DOHH2 (cell line): ENCODE measurements at regions not wholly inside any gene's neighbourhood (a gene's known extent, or its start where the extent isn't known, plus 50 kb on each side); places are given as distances from the start of the nearest gene placed in this dataset.

Source experiments
- H3F3A ChIP-seq: fragments of 200-600 bp; sonication (generic), shearing (Covaris generic); 2 replicates; pipeline ENCODE4 v1.6.0; 2016; ENCODE audit warnings: antibody characterized with exemption, mild to moderate bottlenecking; ENCODE audit not compliant: control insufficient read depth, insufficient read depth
- H3K27ac ChIP-seq: fragments of 200-600 bp; sonication (generic); 2 replicates; pipeline ENCODE4 v1.5.1; 2014; ENCODE audit warnings: low read depth, mild to moderate bottlenecking, low read length, moderate library complexity
- H3K27me3 ChIP-seq: fragments of 200-600 bp; sonication (generic); 2 replicates; pipeline ENCODE4 v1.6.1; 2014; ENCODE audit warnings: mild to moderate bottlenecking, low read length, mixed read lengths; ENCODE audit not compliant: control insufficient read depth
- H3K36me3 ChIP-seq: fragments of 200-600 bp; sonication (generic); 2 replicates; pipeline ENCODE4 v1.6.1; 2014; ENCODE audit warnings: mild to moderate bottlenecking, low read length, moderate library complexity, mixed read lengths; ENCODE audit not compliant: control insufficient read depth
- H3K4me1 ChIP-seq: fragments of 200-600 bp; sonication (generic); 2 replicates; pipeline ENCODE4 v1.6.1; 2014; ENCODE audit warnings: mild to moderate bottlenecking, low read length, mixed read lengths; ENCODE audit not compliant: control insufficient read depth
- H3K4me2 ChIP-seq: fragments of 200-600 bp; sonication (generic); 2 replicates; pipeline ENCODE4 v1.6.0; 2014; ENCODE audit warnings: mild to moderate bottlenecking, low read length, moderate library complexity
- H3K4me3 ChIP-seq: fragments of 200-600 bp; sonication (generic); 2 replicates; pipeline ENCODE4 v1.5.1; 2014; ENCODE audit warnings: mild to moderate bottlenecking, low read length, mixed read lengths
- H3K79me2 ChIP-seq: fragments of 200-600 bp; sonication (generic); 2 replicates; pipeline ENCODE4 v1.6.1; 2014; ENCODE audit warnings: mild to moderate bottlenecking, low read length, mixed read lengths; ENCODE audit not compliant: control insufficient read depth
- H3K9me2 ChIP-seq: fragments of 200-600 bp; sonication (generic); replicated peaks from 2 replicates; pipeline ENCODE4 v1.6.1; 2014; ENCODE audit warnings: mild to moderate bottlenecking, low read length, mixed read lengths; ENCODE audit not compliant: control insufficient read depth
- H3K9me3 ChIP-seq: fragments of 200-600 bp; sonication (generic); 2 replicates; pipeline ENCODE4 v1.6.1; 2014; ENCODE audit warnings: antibody characterized with exemption, low read length, mixed read lengths; ENCODE audit not compliant: control insufficient read depth, insufficient read depth
- H4K20me1 ChIP-seq: fragments of 200-600 bp; sonication (generic); 2 replicates; pipeline ENCODE4 v1.6.0; 2014; ENCODE audit warnings: low read depth, mild to moderate bottlenecking, antibody characterized with exemption, low read length, moderate library complexity; ENCODE audit not compliant: control insufficient read depth, insufficient read depth
- CTCF ChIP-seq: fragments of 200-600 bp; sonication (generic); IDR thresholded peaks from one replicate; pipeline ENCODE4 v1.5.1; 2014; ENCODE audit warnings: antibody characterized with exemption, mild to moderate bottlenecking, low read depth, low read length; ENCODE audit not compliant: poor library complexity, severe bottlenecking
- EZH2phosphoT487 ChIP-seq: fragments of 200-600 bp; sonication (generic); IDR thresholded peaks from 2 replicates; pipeline ENCODE4 v1.6.1; 2017; ENCODE audit warnings: borderline replicate concordance, mild to moderate bottlenecking, antibody characterized with exemption, low read length, moderate library complexity, mixed read lengths

DNA sequence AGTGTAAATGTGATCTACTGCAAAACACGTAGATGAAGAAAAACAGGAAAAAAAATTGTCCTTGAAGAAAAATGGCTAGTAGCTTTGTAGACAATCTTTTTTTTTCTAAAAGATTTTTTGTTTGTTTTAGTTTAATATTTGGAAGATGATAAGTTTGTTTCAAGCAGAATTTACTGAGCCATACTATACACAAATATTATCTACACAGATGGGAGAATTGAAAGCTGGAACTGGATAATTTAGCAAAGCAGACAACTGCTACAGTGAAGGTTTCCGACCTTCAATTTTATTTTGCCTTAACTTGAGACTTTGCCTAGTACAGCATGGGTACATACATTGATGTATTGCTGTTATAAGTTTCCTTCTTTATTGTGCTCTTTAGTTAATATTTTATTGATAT, 313.0 kb upstream of the PDGFD start:
- no peak for TF ChIP-seq CTCF
- no peak for TF ChIP-seq EZH2phosphoT487
- H3K27ac ChIP-seq = no peak overlapping the region
- no peak overlapping the region for H3K4me3 ChIP-seq
- H3K9me3 ChIP-seq = no peaks in the 10 kb centered on the region
- no peaks in the 10 kb centered on the region for H3K27me3 ChIP-seq
- H4K20me1 ChIP-seq = no peaks in the 10 kb centered on the region
- H3K4me2 ChIP-seq = no peak overlapping the region
- H3F3A ChIP-seq = no peaks in the 10 kb centered on the region
- H3K9me2 ChIP-seq = no peaks in the 10 kb centered on the region; the same call in 1 of the 2 replicates
- H3K36me3 ChIP-seq = no peaks in the 10 kb centered on the region
- H3K79me2 ChIP-seq = no peaks in the 10 kb centered on the region
- no peaks in the 10 kb centered on the region for H3K4me1 ChIP-seq

DNA sequence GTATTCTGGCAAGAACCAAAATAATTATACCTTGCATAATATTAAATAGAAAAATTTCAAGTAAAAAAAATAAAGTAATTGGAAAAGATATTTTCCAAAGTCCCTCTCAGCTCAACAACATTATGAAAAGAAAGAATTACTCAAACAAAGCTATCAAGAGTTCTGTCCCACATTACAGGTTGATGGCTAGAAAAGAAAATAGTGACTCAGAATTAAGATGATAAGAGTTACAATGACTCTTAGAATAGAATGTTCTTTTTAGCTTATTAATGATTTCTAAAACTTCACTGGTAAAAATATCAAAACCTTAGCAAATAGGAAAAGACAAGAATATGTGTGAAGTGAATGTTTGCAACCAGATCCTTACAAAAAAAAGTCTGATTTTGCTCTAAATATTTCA, 312.5 kb upstream of the PDGFD start:
- Histone ChIP-seq H3K9me2 (no peaks in the 10 kb centered on the region; the same call in 1 of the 2 replicates), H3K4me3 (no peak overlapping the region), H3K27me3 (no peaks in the 10 kb centered on the region), H3K79me2 (no peaks in the 10 kb centered on the region), H3K27ac (no peak overlapping the region), H3K36me3 (no peaks in the 10 kb centered on the region), H3F3A (no peaks in the 10 kb centered on the region), H4K20me1 (no peaks in the 10 kb centered on the region), H3K4me2 (no peak overlapping the region), H3K9me3 (no peaks in the 10 kb centered on the region), H3K4me1 (no peaks in the 10 kb centered on the region)
- TF ChIP-seq EZH2phosphoT487 (no peak), CTCF (no peak)

DNA sequence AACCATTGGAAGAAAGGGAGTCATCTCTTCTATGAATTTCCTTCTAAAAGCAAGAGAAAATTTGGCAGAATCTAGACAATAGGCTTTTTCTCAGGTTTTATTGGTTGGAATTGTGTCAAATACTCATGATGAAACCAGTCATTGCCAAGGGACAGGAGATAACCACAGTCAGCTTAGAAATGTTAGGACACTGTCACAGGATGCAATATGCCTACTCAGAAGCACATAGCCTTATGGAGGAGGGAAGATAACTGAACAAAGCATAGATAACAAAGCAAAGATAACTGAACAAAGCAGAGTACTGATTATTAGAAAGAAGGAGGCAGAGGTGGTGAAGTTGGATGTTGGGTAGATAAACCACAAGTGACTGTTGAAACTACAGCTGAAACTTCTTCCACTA, 303.5 kb upstream of the PDGFD start:
- no peaks in the 10 kb centered on the region for H3K27me3 ChIP-seq
- H3F3A ChIP-seq = no peaks in the 10 kb centered on the region
- no peaks in the 10 kb centered on the region for H4K20me1 ChIP-seq
- no peaks in the 10 kb centered on the region for H3K4me1 ChIP-seq
- no peak overlapping the region for H3K4me2 ChIP-seq
- no peak overlapping the region for H3K4me3 ChIP-seq
- H3K9me3 ChIP-seq = no peaks in the 10 kb centered on the region
- H3K9me2 ChIP-seq = no peaks in the 10 kb centered on the region
- H3K79me2 ChIP-seq = no peaks in the 10 kb centered on the region
- no peaks in the 10 kb centered on the region for H3K36me3 ChIP-seq
- TF ChIP-seq EZH2phosphoT487 (no peak), CTCF (no peak)
- no peak overlapping the region for H3K27ac ChIP-seq

DNA sequence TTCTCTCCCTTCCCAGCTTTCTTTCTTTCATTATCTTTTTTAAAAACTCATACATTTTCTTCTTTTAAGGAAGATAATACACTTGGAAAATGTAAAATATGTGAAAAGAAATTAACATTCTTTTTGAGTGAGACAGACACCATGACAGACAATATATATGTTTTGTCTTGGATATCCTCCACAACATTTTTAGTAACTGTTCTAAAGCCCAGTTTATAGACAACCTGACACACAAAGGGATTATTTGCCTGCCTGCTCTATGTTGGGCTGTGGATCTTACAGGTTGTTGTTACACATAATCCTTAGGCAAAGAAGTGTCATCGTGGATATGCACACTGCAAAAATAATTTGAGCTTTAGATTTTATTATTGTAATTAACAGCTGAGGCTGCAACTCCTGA, 301.4 kb upstream of the PDGFD start:
- H4K20me1 ChIP-seq = no peaks in the 10 kb centered on the region
- no peak overlapping the region for H3K4me3 ChIP-seq
- TF ChIP-seq EZH2phosphoT487 = no peak
- TF ChIP-seq CTCF = no peak
- H3K36me3 ChIP-seq = no peaks in the 10 kb centered on the region
- no peaks in the 10 kb centered on the region for H3K4me1 ChIP-seq
- no peak overlapping the region for H3K27ac ChIP-seq
- no peaks in the 10 kb centered on the region for H3K27me3 ChIP-seq
- H3K4me2 ChIP-seq = no peak overlapping the region
- H3K9me3 ChIP-seq = no peaks in the 10 kb centered on the region
- no peaks in the 10 kb centered on the region for H3F3A ChIP-seq
- H3K79me2 ChIP-seq = no peaks in the 10 kb centered on the region
- H3K9me2 ChIP-seq = no peaks in the 10 kb centered on the region
